Peyer's patch (tissue), 4 donors: ENCODE measurements at regions not wholly inside any gene's neighbourhood (a gene's known extent, or its start where the extent isn't known, plus 50 kb on each side); places are given as distances from the start of the nearest gene placed in this dataset.

ENCODE experiments used
- POLR2A ChIP-seq, 2 donors: fragments of 450-650 bp; IDR thresholded peaks; one replicate each; pipeline ENCODE4 v1.5.1; 2017; ENCODE audit warnings: antibody characterized with exemption in 2 of 2, mild to moderate bottlenecking in 2 of 2, moderate library complexity in 2 of 2
- TF ChIP-seq, protein P1 (sequence below), 6 experiments: fragments of 450-650 bp in 4 of 6; fragments of 200-600 bp in 2 of 6; sonication (generic) in 1 of 6; IDR thresholded peaks; one replicate each; pipeline ENCODE4 v1.5.1; 2017 to 2019; ENCODE audit warnings: antibody characterized with exemption in 6 of 6, mild to moderate bottlenecking in 3 of 6, moderate library complexity in 1 of 6

DNA sequence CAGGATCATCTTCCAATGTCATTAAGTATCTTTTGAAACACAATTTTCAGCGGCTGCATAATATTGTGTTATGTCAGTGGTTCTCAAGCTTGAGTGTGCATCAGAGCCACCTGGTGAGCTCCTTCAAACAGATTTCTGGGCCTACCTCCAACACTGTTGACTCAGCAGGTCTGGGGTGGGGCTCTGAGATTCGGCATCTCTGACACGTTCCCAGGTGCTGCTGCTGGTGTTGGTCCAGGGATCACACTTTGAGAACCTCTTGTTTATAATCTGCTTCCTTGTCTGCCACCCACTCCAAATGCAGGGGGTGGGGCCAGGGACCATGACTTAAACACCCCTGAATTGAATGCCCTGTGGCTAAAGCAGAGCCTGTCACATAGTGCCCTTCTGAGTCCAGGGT, 73.8 kb upstream of the HNF1B start:
- TF ChIP-seq, protein P1, sequence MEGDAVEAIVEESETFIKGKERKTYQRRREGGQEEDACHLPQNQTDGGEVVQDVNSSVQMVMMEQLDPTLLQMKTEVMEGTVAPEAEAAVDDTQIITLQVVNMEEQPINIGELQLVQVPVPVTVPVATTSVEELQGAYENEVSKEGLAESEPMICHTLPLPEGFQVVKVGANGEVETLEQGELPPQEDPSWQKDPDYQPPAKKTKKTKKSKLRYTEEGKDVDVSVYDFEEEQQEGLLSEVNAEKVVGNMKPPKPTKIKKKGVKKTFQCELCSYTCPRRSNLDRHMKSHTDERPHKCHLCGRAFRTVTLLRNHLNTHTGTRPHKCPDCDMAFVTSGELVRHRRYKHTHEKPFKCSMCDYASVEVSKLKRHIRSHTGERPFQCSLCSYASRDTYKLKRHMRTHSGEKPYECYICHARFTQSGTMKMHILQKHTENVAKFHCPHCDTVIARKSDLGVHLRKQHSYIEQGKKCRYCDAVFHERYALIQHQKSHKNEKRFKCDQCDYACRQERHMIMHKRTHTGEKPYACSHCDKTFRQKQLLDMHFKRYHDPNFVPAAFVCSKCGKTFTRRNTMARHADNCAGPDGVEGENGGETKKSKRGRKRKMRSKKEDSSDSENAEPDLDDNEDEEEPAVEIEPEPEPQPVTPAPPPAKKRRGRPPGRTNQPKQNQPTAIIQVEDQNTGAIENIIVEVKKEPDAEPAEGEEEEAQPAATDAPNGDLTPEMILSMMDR (IDR thresholded peaks at IDR 0.05) = no peak
- no peak for TF ChIP-seq POLR2A (IDR thresholded peaks at IDR 0.05)
